Tibial nerve (tissue), 4 donors: ENCODE measurements at regions not wholly inside any gene's neighbourhood (a gene's known extent, or its start where the extent isn't known, plus 50 kb on each side); places are given as distances from the start of the nearest gene placed in this dataset.

Experiments
- DNase-seq, 2 donors: peaks; one replicate each; pipeline ENCODE4 v3.0.0-alpha.2; 2019; ENCODE audit warnings: low spot score in 2 of 2
- H3K27ac ChIP-seq, 4 donors: fragments of 200-600 bp; sonication (generic) in 3 of 4; one replicate each; pipeline ENCODE4 v1.5.1; 2017 to 2019; ENCODE audit warnings: mild to moderate bottlenecking in 1 of 4
- H3K27me3 ChIP-seq, 2 donors: fragments of 200-600 bp; sonication (generic) in 1 of 2; one replicate each; pipeline versions ENCODE4 v1.5.1 to v1.6.0; 2017 to 2019
- H3K36me3 ChIP-seq, 3 donors: fragments of 200-600 bp; sonication (generic); one replicate each; pipeline ENCODE4 v1.5.1; 2018 to 2019
- H3K4me1 ChIP-seq, 4 donors: fragments of 200-600 bp; sonication (generic) in 3 of 4; one replicate each; pipeline ENCODE4 v1.5.1; 2017 to 2019
- H3K4me3 ChIP-seq, 4 donors: fragments of 200-600 bp; sonication (generic) in 3 of 4; one replicate each; pipeline ENCODE4 v1.5.1; 2017 to 2019; ENCODE audit warnings: mild to moderate bottlenecking in 1 of 4, moderate library complexity in 1 of 4
- H3K9me3 ChIP-seq, 4 donors: fragments of 200-600 bp; sonication (generic) in 3 of 4; one replicate each; pipeline ENCODE4 v1.5.1; 2017 to 2019
- EP300 ChIP-seq, 2 donors: sonication (generic); formaldehyde crosslinking; IDR thresholded peaks; one replicate each; pipeline ENCODE4 v1.6.1; 2017; ENCODE audit warnings: antibody characterized with exemption in 2 of 2, mild to moderate bottlenecking in 1 of 2
- POLR2A ChIP-seq, 2 donors: fragments of 450-650 bp; IDR thresholded peaks; one replicate each; pipeline ENCODE4 v1.6.1; 2017; ENCODE audit warnings: antibody characterized with exemption in 2 of 2, mild to moderate bottlenecking in 2 of 2, moderate library complexity in 2 of 2
- WGBS, 2 donors: methylation state at CpG; one replicate each; pipeline ENCODE4 v1.1.5; 2018; 5-methylcytosine and 5-hydroxymethylcytosine counted together
- TF ChIP-seq, protein P1 (sequence below), 5 experiments: fragments of 200-600 bp in 3 of 5; fragments of 450-650 bp in 2 of 5; sonication (generic) in 3 of 5; IDR thresholded peaks; one replicate each; pipeline ENCODE4 v1.5.1; 2016 to 2019; ENCODE audit warnings: antibody characterized with exemption in 5 of 5, mild to moderate bottlenecking in 3 of 5, moderate library complexity in 2 of 5

DNA sequence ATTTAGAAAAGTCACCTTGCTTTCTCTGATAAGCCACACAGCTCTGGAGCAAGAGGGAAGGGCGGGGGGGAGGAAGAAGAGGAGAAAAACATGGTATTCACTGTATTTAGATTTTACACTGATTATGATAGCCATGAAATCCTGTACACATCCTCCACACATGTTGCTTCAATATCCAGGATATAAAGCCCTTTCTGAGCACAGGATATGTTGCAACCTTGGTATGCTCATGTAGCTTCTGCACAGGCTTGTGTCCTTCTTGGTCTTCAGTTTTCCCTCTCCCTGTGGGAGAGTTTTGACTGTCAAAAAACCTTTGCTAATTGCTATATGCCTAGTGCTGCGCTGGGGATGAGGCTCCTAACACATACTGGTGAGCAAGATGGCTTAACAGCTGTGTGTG, 61.9 kb upstream of the DAPP1 start:
- Histone ChIP-seq H3K27ac (no peak overlapping the region), H3K9me3 (no peaks in the 10 kb centered on the region), H3K4me1 (no peaks in the 10 kb centered on the region), H3K4me3 (no peak overlapping the region), H3K27me3 (no peaks in the 10 kb centered on the region), H3K36me3 (no peaks in the 10 kb centered on the region)
- 69 to 76% methylated on average over 2 of the region's 2 CpGs for WGBS, 2 donors
- DNase-seq: no peak
- TF ChIP-seq, protein P1, sequence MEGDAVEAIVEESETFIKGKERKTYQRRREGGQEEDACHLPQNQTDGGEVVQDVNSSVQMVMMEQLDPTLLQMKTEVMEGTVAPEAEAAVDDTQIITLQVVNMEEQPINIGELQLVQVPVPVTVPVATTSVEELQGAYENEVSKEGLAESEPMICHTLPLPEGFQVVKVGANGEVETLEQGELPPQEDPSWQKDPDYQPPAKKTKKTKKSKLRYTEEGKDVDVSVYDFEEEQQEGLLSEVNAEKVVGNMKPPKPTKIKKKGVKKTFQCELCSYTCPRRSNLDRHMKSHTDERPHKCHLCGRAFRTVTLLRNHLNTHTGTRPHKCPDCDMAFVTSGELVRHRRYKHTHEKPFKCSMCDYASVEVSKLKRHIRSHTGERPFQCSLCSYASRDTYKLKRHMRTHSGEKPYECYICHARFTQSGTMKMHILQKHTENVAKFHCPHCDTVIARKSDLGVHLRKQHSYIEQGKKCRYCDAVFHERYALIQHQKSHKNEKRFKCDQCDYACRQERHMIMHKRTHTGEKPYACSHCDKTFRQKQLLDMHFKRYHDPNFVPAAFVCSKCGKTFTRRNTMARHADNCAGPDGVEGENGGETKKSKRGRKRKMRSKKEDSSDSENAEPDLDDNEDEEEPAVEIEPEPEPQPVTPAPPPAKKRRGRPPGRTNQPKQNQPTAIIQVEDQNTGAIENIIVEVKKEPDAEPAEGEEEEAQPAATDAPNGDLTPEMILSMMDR (IDR thresholded peaks at IDR 0.05): no peak
- TF ChIP-seq EP300 (IDR thresholded peaks at IDR 0.05) (no peak), POLR2A (IDR thresholded peaks at IDR 0.05) (no peak)

DNA sequence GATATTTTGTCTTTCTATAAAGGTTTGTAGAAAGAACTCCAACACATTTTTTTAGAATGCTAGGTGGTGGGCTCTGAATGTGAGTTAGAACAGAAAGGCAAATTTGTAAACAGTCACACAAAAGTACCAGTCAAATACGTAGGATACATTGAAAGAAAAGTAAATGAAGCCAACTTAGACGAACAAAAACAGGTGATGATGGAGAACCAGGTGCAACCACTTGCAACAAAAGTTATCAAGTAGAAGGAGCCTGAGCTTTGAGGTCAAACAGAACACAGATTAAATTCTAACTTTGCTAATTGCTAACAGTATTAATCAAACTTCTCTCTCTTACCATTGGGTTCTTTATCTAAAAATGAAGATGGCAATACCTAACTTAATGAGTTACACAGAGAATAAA, 62.7 kb upstream of the DAPP1 start:
- Histone ChIP-seq H3K9me3 (no peaks in the 10 kb centered on the region), H3K27ac (no peak overlapping the region), H3K36me3 (no peaks in the 10 kb centered on the region), H3K4me1 (no peaks in the 10 kb centered on the region), H3K4me3 (no peak overlapping the region), H3K27me3 (no peaks in the 10 kb centered on the region)
- no peak for DNase-seq
- TF ChIP-seq POLR2A (IDR thresholded peaks at IDR 0.05) (no peak), EP300 (IDR thresholded peaks at IDR 0.05) (no peak)
- TF ChIP-seq, protein P1 (IDR thresholded peaks at IDR 0.05): no peak
- 78 to 84% methylated on average over 2 of the region's 2 CpGs for WGBS, 2 donors

DNA sequence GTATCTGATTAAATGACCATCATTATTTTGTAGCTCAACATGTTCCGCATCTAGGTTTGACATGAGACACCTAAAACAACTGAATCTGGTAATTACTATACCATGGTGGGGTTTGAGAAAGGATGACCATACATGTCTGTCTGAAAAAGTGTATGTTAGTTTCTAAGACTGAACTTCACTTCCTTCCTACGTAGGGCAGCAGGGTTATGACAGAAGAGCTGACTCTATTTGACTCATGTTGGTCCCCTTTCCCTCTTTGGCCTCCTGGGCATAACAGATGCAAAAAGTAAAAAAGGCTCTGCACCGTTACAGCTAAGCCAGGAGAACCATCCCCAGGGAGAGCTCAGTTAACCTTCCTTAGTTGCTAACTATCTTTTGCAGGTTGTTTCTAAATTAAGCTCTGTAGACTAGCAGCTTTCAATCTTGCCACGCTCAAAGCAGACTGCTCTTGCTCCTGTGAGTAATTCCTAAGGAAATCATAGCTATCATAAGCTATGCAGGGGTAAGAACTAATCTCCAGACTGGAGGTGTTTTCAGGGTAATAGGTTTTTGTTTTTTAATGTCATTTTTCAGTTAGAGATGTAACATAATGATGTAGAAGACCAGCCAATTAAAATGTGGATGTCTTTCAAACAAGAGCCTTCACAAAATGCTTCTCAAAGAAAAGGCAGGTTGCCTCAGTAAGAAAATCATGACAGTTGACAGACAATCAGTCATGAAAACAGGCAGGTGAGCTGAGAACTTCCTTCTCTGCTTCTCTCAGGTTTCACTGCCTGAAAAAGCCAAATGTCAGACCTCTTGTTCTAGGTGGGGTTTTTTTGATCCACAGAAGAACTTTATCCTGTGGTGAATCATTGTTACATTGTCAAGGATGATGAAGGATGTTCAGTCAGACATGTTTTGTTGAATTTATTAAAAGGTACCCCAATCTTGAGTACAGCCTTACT, 66.9 kb upstream of the DAPP1 start:
- WGBS, 2 donors: 61 to 73% methylated on average over 4 of the region's 4 CpGs

DNA sequence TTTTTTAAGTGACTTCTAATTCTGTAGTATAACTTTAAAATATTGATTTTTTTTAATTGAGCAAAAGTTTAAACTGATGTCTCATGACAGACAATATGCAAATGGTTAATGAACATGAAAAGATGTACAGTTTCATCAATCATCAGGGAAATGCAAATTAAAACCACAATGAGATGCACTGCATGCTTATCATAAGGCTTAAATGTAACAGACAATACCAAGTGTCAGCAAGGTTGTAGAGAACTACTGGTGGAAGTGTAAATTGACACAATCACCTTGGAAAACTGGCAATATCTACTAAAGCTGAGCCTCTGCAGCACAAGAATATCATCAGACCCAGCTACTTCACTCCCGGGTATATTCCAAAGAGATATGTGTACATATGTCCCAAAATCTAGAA, 70.2 kb upstream of the DAPP1 start:
- no peak for DNase-seq
- H3K27me3 ChIP-seq: no peaks in the 10 kb centered on the region
- H3K4me3 ChIP-seq: no peak overlapping the region
- no peaks in the 10 kb centered on the region for H3K4me1 ChIP-seq
- H3K36me3 ChIP-seq: no peaks in the 10 kb centered on the region
- H3K9me3 ChIP-seq: no peaks in the 10 kb centered on the region
- 85 to 88% methylated on average over 1 of the region's 1 CpG for WGBS, 2 donors
- no peak overlapping the region for H3K27ac ChIP-seq
- TF ChIP-seq POLR2A (IDR thresholded peaks at IDR 0.05) (no peak), EP300 (IDR thresholded peaks at IDR 0.05) (no peak)
- TF ChIP-seq, protein P1 (IDR thresholded peaks at IDR 0.05): no peak

More for the DNA sequence above, 66.9 kb upstream of the DAPP1 start:
- no peak overlapping the region for H3K4me3 ChIP-seq
- no peaks in the 10 kb centered on the region for H3K27me3 ChIP-seq
- no peaks in the 10 kb centered on the region for H3K9me3 ChIP-seq
- DNase-seq: no peak
- no peak for TF ChIP-seq POLR2A (IDR thresholded peaks at IDR 0.05)
- no peak overlapping the region for H3K27ac ChIP-seq
- no peaks in the 10 kb centered on the region for H3K4me1 ChIP-seq
- H3K36me3 ChIP-seq: no peaks in the 10 kb centered on the region

DNA sequence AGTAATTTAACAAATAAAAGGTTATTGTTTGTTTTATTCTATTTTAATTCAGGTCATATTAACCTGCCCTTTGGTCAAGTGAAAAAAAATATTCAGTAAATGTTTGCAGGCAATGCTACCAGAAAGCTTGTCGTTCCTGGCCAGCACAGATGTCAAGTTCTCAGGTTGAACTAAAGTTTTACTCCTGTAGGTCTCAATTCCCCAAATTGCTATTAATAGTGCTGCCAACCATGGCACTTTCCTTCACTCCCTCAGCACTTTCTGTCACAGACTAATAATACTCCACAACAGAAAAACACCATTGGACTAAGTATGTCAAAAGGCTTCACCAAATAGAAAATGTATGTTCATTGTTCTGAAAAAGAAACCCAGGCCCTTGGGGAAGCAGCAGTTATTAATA, 79.2 kb upstream of the C4orf54 start:
- H3K4me1 ChIP-seq: no peaks in the 10 kb centered on the region
- H3K36me3 ChIP-seq: no peaks in the 10 kb centered on the region
- H3K9me3 ChIP-seq: peaks cover 0 to 8% (median 0%) of the 10 kb centered on the region in 4 donors
- no peak overlapping the region for H3K4me3 ChIP-seq
- 31 to 64% methylated on average over 1 of the region's 1 CpG for WGBS, 2 donors
- no peak for DNase-seq
- no peak overlapping the region for H3K27ac ChIP-seq
- H3K27me3 ChIP-seq: no peaks in the 10 kb centered on the region
- TF ChIP-seq EP300 (IDR thresholded peaks at IDR 0.05): no peak
- no peak for TF ChIP-seq POLR2A (IDR thresholded peaks at IDR 0.05)
- TF ChIP-seq, protein P1 (IDR thresholded peaks at IDR 0.05): no peak
